ENCODE measurements at regions not wholly inside any gene's neighbourhood (a gene's known extent, or its start where the extent isn't known, plus 50 kb on each side); places are given as distances from the start of the nearest gene placed in this dataset.

DNA sequence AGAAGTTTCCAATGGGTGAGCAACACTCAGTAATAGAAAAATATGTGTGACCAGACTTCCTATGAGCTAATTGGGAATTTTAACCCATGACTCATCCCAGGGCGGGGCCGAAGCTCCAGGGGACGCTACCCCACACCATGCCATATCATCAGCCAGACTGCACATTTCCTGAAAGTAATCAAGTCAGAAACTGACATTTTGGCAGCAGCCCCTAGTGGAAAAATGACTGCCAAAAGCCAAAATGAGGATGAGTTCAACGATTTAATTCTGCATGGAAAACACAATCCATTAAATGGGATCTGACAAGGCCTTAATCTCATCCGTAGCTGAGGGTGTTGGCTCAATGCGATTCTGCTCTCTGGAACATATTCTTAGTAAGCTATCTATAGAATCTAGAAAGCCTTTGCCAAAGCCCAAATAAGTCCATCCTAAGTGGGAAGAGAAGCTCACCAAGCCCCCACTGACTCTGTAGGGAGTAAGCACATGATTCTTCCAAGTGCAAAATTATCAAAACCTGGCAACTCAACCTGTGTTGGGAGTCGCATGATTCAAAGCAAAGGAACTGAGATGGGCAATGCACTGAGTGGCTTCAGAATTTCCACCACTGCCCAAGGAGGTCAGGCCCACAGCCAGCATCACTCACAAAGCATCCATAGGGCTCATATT lies 93.1 kb upstream of the PDE1C start:
- H3K9me3 ChIP-seq (ENCODE audit: control insufficient read depth, insufficient read depth, low read length), result no peaks in the 10 kb centered on the region

DNA sequence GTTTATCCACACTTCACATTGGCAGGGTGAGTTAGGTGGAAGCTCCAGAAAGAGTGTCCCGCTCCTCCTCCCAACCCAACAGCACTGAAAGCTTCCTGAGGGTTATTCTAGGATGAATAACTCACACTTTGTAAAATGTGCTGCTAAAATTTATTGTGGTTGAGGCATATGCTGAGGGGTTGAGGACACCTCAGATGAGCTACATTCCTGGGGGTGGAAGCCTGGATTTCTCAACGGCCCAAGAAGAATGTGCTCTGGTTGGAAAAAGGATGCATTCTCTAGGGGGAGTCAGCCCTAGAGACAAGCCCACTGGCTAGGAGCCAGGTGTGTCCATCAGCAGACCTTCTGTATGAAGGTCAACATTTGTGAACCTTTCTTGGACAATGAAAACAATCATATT lies 91.5 kb upstream of the PDE1C start:
- no peaks in the 10 kb centered on the region for H3K9me3 ChIP-seq (ENCODE audit: control insufficient read depth, insufficient read depth, low read length)
- 0 out of 2 replicates have a peak, but pooled peaks cover 10% of the 10 kb centered on the region for H3K4me1 ChIP-seq (ENCODE audit: control insufficient read depth, insufficient read depth, low read length)
- no peaks in the 10 kb centered on the region for H3K36me3 ChIP-seq (ENCODE audit: control insufficient read depth, insufficient read depth, low read length)
- H3K27me3 ChIP-seq (ENCODE audit: control insufficient read depth, insufficient read depth, low read length), result no peaks in the 10 kb centered on the region
- no peak overlapping the region for H3K27ac ChIP-seq (ENCODE audit: low read depth, low read length)
- no peak overlapping the region for H3K4me3 ChIP-seq (ENCODE audit: low read depth, low read length)
- H3K9ac ChIP-seq (ENCODE audit: low read depth, low read length), result no peak overlapping the region

More for the DNA sequence above, 93.1 kb upstream of the PDE1C start:
- Histone ChIP-seq H3K4me3 (ENCODE audit: low read depth, low read length) (no peak overlapping the region), H3K9ac (ENCODE audit: low read depth, low read length) (no peak overlapping the region), H3K27me3 (ENCODE audit: control insufficient read depth, insufficient read depth, low read length) (no peaks in the 10 kb centered on the region), H3K27ac (ENCODE audit: low read depth, low read length) (no peak overlapping the region), H3K4me1 (ENCODE audit: control insufficient read depth, insufficient read depth, low read length) (0 out of 2 replicates have a peak, but pooled peaks cover 10% of the 10 kb centered on the region), H3K36me3 (ENCODE audit: control insufficient read depth, insufficient read depth, low read length) (no peaks in the 10 kb centered on the region)

DNA sequence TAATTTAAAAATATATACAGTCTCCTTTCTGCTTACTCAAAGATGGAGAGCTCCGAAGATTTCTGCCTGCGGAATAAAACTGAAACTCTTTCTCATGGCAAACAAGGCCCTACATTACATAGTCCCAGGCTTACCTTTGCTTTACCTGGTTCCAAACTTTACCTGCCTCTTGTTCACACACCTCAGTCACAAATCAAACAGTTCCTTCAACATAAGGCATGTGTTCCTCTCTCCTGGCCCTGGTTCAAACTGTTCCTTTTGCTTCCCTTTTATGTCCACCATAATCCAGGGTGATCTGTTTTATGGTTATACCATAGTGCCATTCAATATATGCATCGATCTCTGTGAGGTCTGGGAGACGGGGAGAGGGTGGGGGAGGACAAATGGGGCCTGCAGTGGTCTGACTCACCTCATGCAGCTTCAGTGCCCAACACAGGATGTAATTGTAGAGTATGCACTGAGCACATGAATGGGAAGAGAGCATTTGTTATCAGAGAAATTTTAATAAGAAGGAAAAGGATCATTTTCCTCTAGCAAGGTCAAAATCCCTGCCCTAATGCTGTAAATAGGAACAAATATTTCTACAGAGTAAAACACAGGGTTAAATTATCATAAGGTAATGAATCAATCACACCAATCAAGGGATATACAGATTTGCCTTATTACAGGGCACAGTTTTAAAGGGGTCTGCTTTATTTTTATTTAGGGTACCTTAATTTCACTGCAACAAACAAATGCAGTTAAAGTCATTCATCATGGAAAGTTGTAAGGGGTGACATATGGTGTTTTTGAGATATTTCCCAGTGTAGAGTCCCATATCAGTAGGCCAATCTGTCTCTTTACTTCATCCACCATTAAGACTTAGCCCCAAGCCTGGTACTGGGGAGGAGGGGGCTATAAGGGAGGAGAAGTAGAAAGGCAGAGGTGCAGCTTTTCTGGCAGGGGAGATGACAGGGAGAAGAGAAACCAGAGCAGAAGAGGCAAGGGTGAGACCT lies 88.8 kb upstream of the PDE1C start:
- H3K27ac ChIP-seq (ENCODE audit: low read depth, low read length), result no peak overlapping the region
- 0 out of 2 replicates have a peak, but pooled peaks cover 10% of the 10 kb centered on the region for H3K4me1 ChIP-seq (ENCODE audit: control insufficient read depth, insufficient read depth, low read length)
- no peak overlapping the region for H3K4me3 ChIP-seq (ENCODE audit: low read depth, low read length)
- no peaks in the 10 kb centered on the region for H3K36me3 ChIP-seq (ENCODE audit: control insufficient read depth, insufficient read depth, low read length)
- no peaks in the 10 kb centered on the region for H3K9me3 ChIP-seq (ENCODE audit: control insufficient read depth, insufficient read depth, low read length)
- H3K9ac ChIP-seq (ENCODE audit: low read depth, low read length), result no peak overlapping the region
- no peaks in the 10 kb centered on the region for H3K27me3 ChIP-seq (ENCODE audit: control insufficient read depth, insufficient read depth, low read length)

DNA sequence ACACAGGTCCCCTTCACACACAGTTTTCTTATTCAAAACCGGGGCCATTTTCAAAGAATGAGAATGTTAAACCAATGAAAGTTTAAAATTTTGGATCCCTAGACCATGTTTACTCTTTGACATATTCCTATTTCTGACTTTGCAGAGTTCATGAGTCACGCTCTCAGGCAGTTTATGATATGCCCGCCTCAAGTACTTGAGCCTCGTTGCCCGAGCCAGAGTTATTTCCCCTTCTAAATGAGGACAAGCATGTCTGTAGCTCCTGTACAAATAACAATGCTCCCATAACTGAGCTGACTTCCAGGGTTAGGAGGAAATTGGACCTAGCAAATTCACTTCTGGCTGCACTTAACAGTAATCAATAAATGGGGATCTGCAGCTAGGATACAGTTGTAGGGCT lies 87.9 kb upstream of the PDE1C start:
- Histone ChIP-seq H3K27ac (ENCODE audit: low read depth, low read length) (no peak overlapping the region), H3K9ac (ENCODE audit: low read depth, low read length) (no peak overlapping the region), H3K27me3 (ENCODE audit: control insufficient read depth, insufficient read depth, low read length) (no peaks in the 10 kb centered on the region), H3K36me3 (ENCODE audit: control insufficient read depth, insufficient read depth, low read length) (no peaks in the 10 kb centered on the region), H3K4me1 (ENCODE audit: control insufficient read depth, insufficient read depth, low read length) (0 out of 2 replicates have a peak, but pooled peaks cover 2% of the 10 kb centered on the region), H3K9me3 (ENCODE audit: control insufficient read depth, insufficient read depth, low read length) (no peaks in the 10 kb centered on the region), H3K4me3 (ENCODE audit: low read depth, low read length) (no peak overlapping the region)

DNA sequence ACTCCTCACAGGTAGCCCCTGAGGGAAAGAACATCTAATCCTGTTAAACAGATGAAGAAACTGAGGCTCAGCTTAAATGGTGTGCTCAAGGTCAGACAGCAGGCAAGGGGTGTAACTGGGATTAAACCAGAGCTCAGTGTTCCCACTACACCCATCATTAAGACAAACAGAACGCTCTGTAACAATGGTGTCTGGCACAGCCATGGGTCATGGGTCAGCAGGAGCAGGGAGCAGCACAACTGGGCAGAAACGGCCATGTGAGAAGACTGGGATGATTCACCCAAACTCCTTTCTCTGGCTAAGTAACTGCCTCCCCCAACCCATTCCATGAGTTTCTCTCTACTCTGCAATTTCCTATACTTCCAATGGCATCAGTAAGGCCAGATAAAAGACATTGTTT lies 85.5 kb upstream of the PDE1C start:
- Histone ChIP-seq H3K4me3 (ENCODE audit: low read depth, low read length) (no peak overlapping the region), H3K36me3 (ENCODE audit: control insufficient read depth, insufficient read depth, low read length) (no peaks in the 10 kb centered on the region), H3K27ac (ENCODE audit: low read depth, low read length) (no peak overlapping the region), H3K27me3 (ENCODE audit: control insufficient read depth, insufficient read depth, low read length) (no peaks in the 10 kb centered on the region), H3K9ac (ENCODE audit: low read depth, low read length) (no peak overlapping the region), H3K9me3 (ENCODE audit: control insufficient read depth, insufficient read depth, low read length) (no peaks in the 10 kb centered on the region), H3K4me1 (ENCODE audit: control insufficient read depth, insufficient read depth, low read length) (peaks cover 5% of the 10 kb centered on the region)

DNA sequence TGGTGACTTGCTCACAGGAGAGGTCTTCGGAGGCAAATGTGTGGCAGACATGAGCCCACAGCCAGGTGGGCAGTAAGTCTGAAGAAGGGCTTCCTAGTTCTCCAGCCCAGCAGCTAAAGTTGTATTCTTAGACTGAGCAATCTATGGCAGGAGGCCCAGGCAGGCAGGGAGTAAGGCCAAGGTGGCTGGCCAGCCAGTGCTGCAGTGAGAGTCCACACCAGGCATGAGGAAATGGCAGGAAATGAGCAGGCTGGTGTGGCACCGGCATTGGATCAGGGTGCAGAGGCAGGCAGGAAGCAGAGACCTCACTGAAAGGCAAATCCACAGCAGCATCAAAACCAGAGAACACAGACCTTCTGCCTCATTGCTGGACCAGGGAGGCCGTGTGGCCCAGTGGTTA lies 84.6 kb upstream of the PDE1C start:
- H3K9me3 ChIP-seq (ENCODE audit: control insufficient read depth, insufficient read depth, low read length), result no peaks in the 10 kb centered on the region
- H3K9ac ChIP-seq (ENCODE audit: low read depth, low read length), result no peak overlapping the region
- H3K27me3 ChIP-seq (ENCODE audit: control insufficient read depth, insufficient read depth, low read length), result no peaks in the 10 kb centered on the region
- H3K4me3 ChIP-seq (ENCODE audit: low read depth, low read length), result no peak overlapping the region
- H3K4me1 ChIP-seq (ENCODE audit: control insufficient read depth, insufficient read depth, low read length), result peaks cover 5% of the 10 kb centered on the region
- H3K36me3 ChIP-seq (ENCODE audit: control insufficient read depth, insufficient read depth, low read length), result no peaks in the 10 kb centered on the region
- H3K27ac ChIP-seq (ENCODE audit: low read depth, low read length), result no peak overlapping the region

DNA sequence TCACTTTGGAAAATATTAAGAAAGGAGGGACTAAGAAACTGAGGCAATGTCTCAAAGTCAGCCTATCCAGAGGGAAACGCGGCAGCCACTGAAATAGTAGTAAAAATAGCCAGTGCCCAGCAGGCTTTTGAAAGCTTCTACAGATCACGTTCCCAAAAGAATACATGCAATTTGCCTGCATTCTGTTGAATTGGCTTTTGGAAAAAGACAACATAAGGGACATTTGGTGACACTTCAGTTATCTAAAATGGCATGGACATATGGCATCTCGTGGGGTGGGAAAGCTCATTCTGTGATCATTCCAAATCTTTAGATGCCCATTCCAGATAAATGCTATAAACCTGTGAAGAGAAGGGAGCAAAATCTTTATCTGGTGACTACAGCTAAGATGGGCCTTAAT lies 82.8 kb upstream of the PDE1C start:
- Histone ChIP-seq H3K27ac (ENCODE audit: low read depth, low read length) (no peak overlapping the region), H3K4me1 (ENCODE audit: control insufficient read depth, insufficient read depth, low read length) (peaks cover 5% of the 10 kb centered on the region), H3K4me3 (ENCODE audit: low read depth, low read length) (no peak overlapping the region), H3K27me3 (ENCODE audit: control insufficient read depth, insufficient read depth, low read length) (no peaks in the 10 kb centered on the region), H3K9me3 (ENCODE audit: control insufficient read depth, insufficient read depth, low read length) (no peaks in the 10 kb centered on the region), H3K9ac (ENCODE audit: low read depth, low read length) (no peak overlapping the region), H3K36me3 (ENCODE audit: control insufficient read depth, insufficient read depth, low read length) (no peaks in the 10 kb centered on the region)

DNA sequence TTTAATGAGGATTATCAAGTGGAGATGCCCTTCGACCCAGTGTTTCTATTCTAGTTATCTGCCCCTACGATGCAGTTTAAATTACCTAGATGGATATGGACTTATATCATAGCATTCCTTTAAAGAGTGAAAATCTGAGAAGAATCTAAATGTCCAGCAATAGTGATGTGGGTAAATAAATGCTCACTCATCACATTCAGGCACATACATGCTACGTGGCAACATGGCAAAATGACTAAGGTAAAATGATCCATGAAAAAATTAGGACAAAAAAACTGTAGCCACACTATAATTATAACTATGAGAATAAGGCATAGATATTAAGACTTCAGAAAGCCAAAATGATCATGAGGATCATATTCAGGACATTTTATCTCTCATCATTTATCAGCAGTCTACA lies 82.4 kb upstream of the PDE1C start:
- Histone ChIP-seq H3K27me3 (ENCODE audit: control insufficient read depth, insufficient read depth, low read length) (no peaks in the 10 kb centered on the region), H3K9ac (ENCODE audit: low read depth, low read length) (no peak overlapping the region), H3K27ac (ENCODE audit: low read depth, low read length) (no peak overlapping the region), H3K9me3 (ENCODE audit: control insufficient read depth, insufficient read depth, low read length) (no peaks in the 10 kb centered on the region), H3K36me3 (ENCODE audit: control insufficient read depth, insufficient read depth, low read length) (no peaks in the 10 kb centered on the region), H3K4me1 (ENCODE audit: control insufficient read depth, insufficient read depth, low read length) (peaks cover 5% of the 10 kb centered on the region), H3K4me3 (ENCODE audit: low read depth, low read length) (no peak overlapping the region)

DNA sequence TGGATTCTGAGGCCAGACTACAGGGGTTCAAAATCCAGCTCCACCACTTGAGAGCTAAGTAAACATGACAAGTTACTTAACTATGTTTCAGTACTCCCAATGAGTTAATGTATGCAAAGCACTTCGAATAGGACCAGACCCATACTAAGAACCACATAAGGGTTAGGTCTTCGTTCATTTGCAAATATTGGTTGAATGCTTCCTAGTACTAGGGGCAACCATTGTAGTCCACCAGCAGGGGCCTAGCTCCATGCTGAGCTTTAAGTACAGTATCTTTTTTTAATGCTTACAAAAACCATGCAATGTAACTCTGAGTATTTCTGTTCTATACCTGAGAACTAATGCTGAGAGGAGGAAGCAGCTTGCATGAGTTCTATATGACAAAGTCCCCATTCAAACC lies 80.4 kb upstream of the PDE1C start:
- peaks cover 5% of the 10 kb centered on the region for H3K4me1 ChIP-seq (ENCODE audit: control insufficient read depth, insufficient read depth, low read length)
- no peak overlapping the region for H3K9ac ChIP-seq (ENCODE audit: low read depth, low read length)
- no peaks in the 10 kb centered on the region for H3K36me3 ChIP-seq (ENCODE audit: control insufficient read depth, insufficient read depth, low read length)
- no peak overlapping the region for H3K4me3 ChIP-seq (ENCODE audit: low read depth, low read length)
- H3K9me3 ChIP-seq (ENCODE audit: control insufficient read depth, insufficient read depth, low read length), result no peaks in the 10 kb centered on the region
- H3K27ac ChIP-seq (ENCODE audit: low read depth, low read length), result peak overlapping the region; percentile 50
- H3K27me3 ChIP-seq (ENCODE audit: control insufficient read depth, insufficient read depth, low read length), result no peaks in the 10 kb centered on the region

DNA sequence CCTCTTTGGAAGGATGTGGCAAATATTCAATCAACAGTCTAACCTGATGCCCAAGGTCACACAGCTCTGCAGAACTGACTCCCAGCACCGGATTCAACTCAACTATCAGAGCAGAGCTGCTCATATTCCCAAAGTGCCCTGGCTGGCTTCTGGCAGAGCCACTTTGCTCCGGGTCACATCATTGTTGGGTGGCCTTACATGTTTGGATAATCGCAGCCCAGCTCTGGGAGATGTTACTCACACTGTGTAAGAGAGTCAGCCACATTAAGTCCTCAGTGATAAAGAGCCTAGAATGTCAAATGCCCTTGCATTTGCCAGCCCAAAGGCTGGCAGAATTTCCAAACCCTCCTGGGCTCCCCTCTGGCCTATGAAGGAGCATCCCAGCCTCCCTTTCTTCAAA lies 79.8 kb upstream of the PDE1C start:
- Histone ChIP-seq H3K4me3 (ENCODE audit: low read depth, low read length) (no peak overlapping the region), H3K9ac (ENCODE audit: low read depth, low read length) (no peak overlapping the region), H3K4me1 (ENCODE audit: control insufficient read depth, insufficient read depth, low read length) (peaks cover 5% of the 10 kb centered on the region), H3K27me3 (ENCODE audit: control insufficient read depth, insufficient read depth, low read length) (no peaks in the 10 kb centered on the region), H3K36me3 (ENCODE audit: control insufficient read depth, insufficient read depth, low read length) (no peaks in the 10 kb centered on the region), H3K9me3 (ENCODE audit: control insufficient read depth, insufficient read depth, low read length) (no peaks in the 10 kb centered on the region), H3K27ac (ENCODE audit: low read depth, low read length) (no peak overlapping the region)

All from HUES48 (cell line).